ENCODE measurements at regions not wholly inside any gene's neighbourhood (a gene's known extent, or its start where the extent isn't known, plus 50 kb on each side); places are given as distances from the start of the nearest gene placed in this dataset.
A peak's percentile ranks its signal among the peaks of the same experiment; 100 is the strongest.

GRCh38 chr3:88209356-88209755, 59.6 kb downstream of the C3orf38 start:
- no peak for DNase-seq

- DNase-seq = no peak
Observed at GRCh38 chr3:88211096-88211890, 61.5 kb downstream of the C3orf38 start.

- peak; percentile 14 for DNase-seq
Observed at GRCh38 chr3:88219138-88219792, 69.5 kb downstream of the C3orf38 start.

GRCh38 chr3:88220126-88220525, 70.4 kb downstream of the C3orf38 start:
- no peak for DNase-seq

GRCh38 chr3:88221726-88222125, 72.0 kb downstream of the C3orf38 start:
- no peak for DNase-seq

GRCh38 chr3:88222343-88222742, 72.6 kb downstream of the C3orf38 start:
- no peak for DNase-seq

- no peak for DNase-seq
Observed at GRCh38 chr3:88225326-88226008, 75.7 kb downstream of the C3orf38 start.

- no peak for DNase-seq
Observed at GRCh38 chr3:88226910-88227309, 77.2 kb downstream of the C3orf38 start.

- DNase-seq = no peak
Observed at GRCh38 chr3:88230638-88231037, 80.9 kb downstream of the C3orf38 start.

- no peak for DNase-seq
Observed at GRCh38 chr3:88231207-88231606, 81.4 kb downstream of the C3orf38 start.

- no peak for DNase-seq
Observed at GRCh38 chr3:88231632-88232031, 81.9 kb downstream of the C3orf38 start.

- DNase-seq = no peak
Observed at GRCh38 chr3:88235102-88235501, 85.3 kb downstream of the C3orf38 start.

- DNase-seq = no peak
Observed at GRCh38 chr3:88239870-88240269, 90.1 kb downstream of the C3orf38 start.

- no peak for DNase-seq
Observed at GRCh38 chr3:88248658-88249057, 98.9 kb downstream of the C3orf38 start.

- no peak for DNase-seq
Observed at GRCh38 chr3:88259045-88259444, 109.3 kb downstream of the C3orf38 start.

- DNase-seq = no peak
Observed at GRCh38 chr3:88262527-88262926, 112.8 kb downstream of the C3orf38 start.

GRCh38 chr3:88263417-88264100, 113.8 kb downstream of the C3orf38 start:
- DNase-seq = no peak

- no peak for DNase-seq
Observed at GRCh38 chr3:88267441-88267840, 117.7 kb downstream of the C3orf38 start.

GRCh38 chr3:88267847-88268246, 118.1 kb downstream of the C3orf38 start:
- DNase-seq = no peak

GRCh38 chr3:88280326-88280725, 130.6 kb downstream of the C3orf38 start:
- DNase-seq = no peak

- no peak for DNase-seq
Observed at GRCh38 chr3:88282528-88283241, 132.9 kb downstream of the C3orf38 start.

- DNase-seq = no peak
Observed at GRCh38 chr3:88283242-88283592, 133.5 kb downstream of the C3orf38 start.

GRCh38 chr3:88291486-88291885, 141.7 kb downstream of the C3orf38 start:
- DNase-seq = no peak

Measured in stimulated activated CD4-positive, alpha-beta T cell treated with anti-CD3 and anti-CD28 coated beads, Interleukin-4, amount 100 ng/mL, for 24 hours (primary cell).